Panc1 (cell line): ENCODE measurements at regions not wholly inside any gene's neighbourhood (a gene's known extent, or its start where the extent isn't known, plus 50 kb on each side); places are given as distances from the start of the nearest gene placed in this dataset.
"Not testable (repeated sequence)": the region's sequence is repeated elsewhere in the genome, so short reads cannot be mapped to it uniquely, and the experiment has no call there.

Source experiments
- ATAC-seq: fragments of 200-7000 bp; cut with Tn5 transposase; 2 replicates; pipeline ENCODE4 v1.9.1; 2020; ENCODE audit warnings: mild to moderate bottlenecking, moderate library complexity
- BruUV-seq: library from RNA; stranded (reverse); fragments of 400-500 nt; replicated peaks from 2 replicates; lab custom pipeline; 2021; lab: Mats Ljungman, UMichigan
- CTCF ChIA-PET: fragments of 300-600 bp; sonication (Branson Sonifier 250); formaldehyde crosslinking; loops from one replicate; lab custom pipeline; 2022; ENCODE audit warnings: antibody characterized with exemption; lab: Charles Lee
- POLR2A ChIA-PET: fragments of 300-600 bp; sonication (Branson Sonifier 250); formaldehyde crosslinking; loops from one replicate; lab custom pipeline; 2022; ENCODE audit warnings: antibody characterized with exemption; lab: Charles Lee
- DNase-seq: peaks from one replicate; pipeline ENCODE4 v3.0.0-alpha.2; 2010; ENCODE audit warnings: low read depth, low spot score
- H3K27ac ChIP-seq: 2 replicates; pipeline ENCODE4 v1.5.1; 2011; ENCODE audit warnings: mild to moderate bottlenecking, low read length, inconsistent platforms
- H3K27me3 ChIP-seq: fragments of 200-500 bp; sonication (Bioruptor generic); 2 replicates; pipeline ENCODE4 v1.6.0; 2014; ENCODE audit warnings: low read length, inconsistent platforms; ENCODE audit not compliant: control insufficient read depth, insufficient read depth
- H3K36me3 ChIP-seq: fragments of 200-500 bp; sonication (Bioruptor generic); 2 replicates; pipeline ENCODE4 v1.5.1; 2014; ENCODE audit warnings: inconsistent platforms, mild to moderate bottlenecking, low read length, moderate library complexity; ENCODE audit not compliant: control insufficient read depth, insufficient read depth
- H3K4me1 ChIP-seq: 2 replicates; pipeline ENCODE4 v1.5.1; 2011; ENCODE audit warnings: inconsistent platforms, mild to moderate bottlenecking, low read length, moderate library complexity; ENCODE audit not compliant: control insufficient read depth, insufficient read depth
- H3K4me3 ChIP-seq, 2 experiments: 2 replicates each; pipeline ENCODE4 v1.5.1; 2011 to 2012; ENCODE audit warnings: low read depth in 2 of 2, low read length in 2 of 2, mild to moderate bottlenecking in 2 of 2, inconsistent platforms in 1 of 2, moderate library complexity in 1 of 2
- H3K9me3 ChIP-seq: fragments of 200-500 bp; sonication (Bioruptor generic); 2 replicates; pipeline ENCODE4 v1.5.1; 2014; ENCODE audit warnings: low read depth, mild to moderate bottlenecking, inconsistent platforms, low read length, moderate library complexity; ENCODE audit not compliant: control insufficient read depth, insufficient read depth
- in situ Hi-C: cut with HindIII; loops from 2 replicates; pipeline ENCODE4 v1.10.0; 2016; ENCODE audit warnings: low sequenced_read_pairs, low pct_unique_long_range_greater_than_20kb
- intact Hi-C: fragments of 100-400 bp; cut with micrococcal nuclease; formaldehyde crosslinking; loops from one replicate; pipeline ENCODE4 v1.10.0; 2022; ENCODE audit not compliant: unreplicated experiment

GRCh38 chr7:63748571-63749302, 249.9 kb upstream of the ZNF722 start:
- H3K36me3 ChIP-seq, CTCF ChIA-PET, H3K27me3 ChIP-seq, DNase-seq, H3K27ac ChIP-seq, BruUV-seq, intact Hi-C loops, in situ Hi-C loops, POLR2A ChIA-PET, H3K4me1 ChIP-seq, H3K4me3 ChIP-seq, H3K9me3 ChIP-seq, ATAC-seq: not testable (repeated sequence)

GRCh38 chr7:63752446-63752845, 246.2 kb upstream of the ZNF722 start:
- ATAC-seq, in situ Hi-C loops, CTCF ChIA-PET, POLR2A ChIA-PET, H3K27ac ChIP-seq, H3K9me3 ChIP-seq, H3K36me3 ChIP-seq, H3K4me1 ChIP-seq, DNase-seq, intact Hi-C loops, BruUV-seq, H3K4me3 ChIP-seq, H3K27me3 ChIP-seq: not testable (repeated sequence)

- H3K36me3 ChIP-seq, H3K4me3 ChIP-seq, CTCF ChIA-PET, H3K27ac ChIP-seq, H3K4me1 ChIP-seq, ATAC-seq, in situ Hi-C loops, POLR2A ChIA-PET, BruUV-seq, intact Hi-C loops, H3K9me3 ChIP-seq, DNase-seq, H3K27me3 ChIP-seq: not testable (repeated sequence)
Observed at GRCh38 chr7:63753160-63753559, 245.5 kb upstream of the ZNF722 start.

GRCh38 chr7:63760202-63760601, 238.4 kb upstream of the ZNF722 start:
- ATAC-seq, DNase-seq, H3K27ac ChIP-seq, H3K4me3 ChIP-seq, H3K27me3 ChIP-seq, in situ Hi-C loops, intact Hi-C loops, H3K36me3 ChIP-seq, CTCF ChIA-PET, H3K4me1 ChIP-seq, BruUV-seq, POLR2A ChIA-PET, H3K9me3 ChIP-seq: not testable (repeated sequence)

- H3K27ac ChIP-seq, intact Hi-C loops, POLR2A ChIA-PET, H3K4me1 ChIP-seq, H3K4me3 ChIP-seq, H3K36me3 ChIP-seq, DNase-seq, CTCF ChIA-PET, ATAC-seq, BruUV-seq, H3K9me3 ChIP-seq, H3K27me3 ChIP-seq, in situ Hi-C loops: not testable (repeated sequence)
Observed at GRCh38 chr7:63765541-63765940, 233.1 kb upstream of the ZNF722 start.

GRCh38 chr7:63766197-63766596, 232.5 kb upstream of the ZNF722 start:
- BruUV-seq, CTCF ChIA-PET: not testable (repeated sequence)

GRCh38 chr7:63770162-63770561, 228.5 kb upstream of the ZNF722 start:
- DNase-seq, intact Hi-C loops, ATAC-seq: not testable (repeated sequence)

More at GRCh38 chr7:63766197-63766596, 232.5 kb upstream of the ZNF722 start:
- H3K27me3 ChIP-seq, ATAC-seq, intact Hi-C loops, in situ Hi-C loops, POLR2A ChIA-PET, H3K9me3 ChIP-seq, H3K36me3 ChIP-seq, H3K4me3 ChIP-seq, H3K27ac ChIP-seq, H3K4me1 ChIP-seq, DNase-seq: not testable (repeated sequence)

More at GRCh38 chr7:63770162-63770561, 228.5 kb upstream of the ZNF722 start:
- H3K27ac ChIP-seq, BruUV-seq, H3K36me3 ChIP-seq, POLR2A ChIA-PET, H3K4me3 ChIP-seq, H3K4me1 ChIP-seq, H3K9me3 ChIP-seq, CTCF ChIA-PET, in situ Hi-C loops, H3K27me3 ChIP-seq: not testable (repeated sequence)
